ENCODE measurements at regions not wholly inside any gene's neighbourhood (a gene's known extent, or its start where the extent isn't known, plus 50 kb on each side); places are given as distances from the start of the nearest gene placed in this dataset.

- no peak overlapping the region for H3K4me3 ChIP-seq (ENCODE audit: low read depth, low read length)
Measured at GRCh38 chr5:159420940-159421339, 90.7 kb upstream of the IL12B start.

- no peak overlapping the region for H3K4me3 ChIP-seq (ENCODE audit: low read depth, low read length)
Measured at GRCh38 chr5:159422361-159422760, 92.1 kb upstream of the IL12B start.

- H3K4me3 ChIP-seq (ENCODE audit: low read depth, low read length): no peak overlapping the region
Measured at GRCh38 chr5:159422910-159423309, 92.6 kb upstream of the IL12B start.

GRCh38 chr5:159424123-159424522, 93.8 kb upstream of the IL12B start:
- H3K4me3 ChIP-seq (ENCODE audit: low read depth, low read length): no peak overlapping the region

- no peak overlapping the region for H3K4me3 ChIP-seq (ENCODE audit: low read depth, low read length)
Measured at GRCh38 chr5:159426694-159427093, 96.4 kb upstream of the IL12B start.

GRCh38 chr5:159427180-159428012, 97.1 kb upstream of the IL12B start:
- H3K4me3 ChIP-seq (ENCODE audit: low read depth, low read length): no peak overlapping the region

GRCh38 chr5:159430361-159431012, 100.2 kb upstream of the IL12B start:
- H3K4me3 ChIP-seq (ENCODE audit: low read depth, low read length): no peak overlapping the region

- no peak overlapping the region for H3K4me3 ChIP-seq (ENCODE audit: low read depth, low read length)
Measured at GRCh38 chr5:159435855-159436254, 105.6 kb upstream of the IL12B start.

- no peak overlapping the region for H3K4me3 ChIP-seq (ENCODE audit: low read depth, low read length)
Measured at GRCh38 chr5:159438092-159438491, 107.8 kb upstream of the IL12B start.

GRCh38 chr5:159439002-159439401, 108.7 kb upstream of the IL12B start:
- no peak overlapping the region for H3K4me3 ChIP-seq (ENCODE audit: low read depth, low read length)

GRCh38 chr5:159440235-159440634, 109.9 kb upstream of the IL12B start:
- no peak overlapping the region for H3K4me3 ChIP-seq (ENCODE audit: low read depth, low read length)

GRCh38 chr5:159440968-159441367, 110.7 kb upstream of the IL12B start:
- H3K4me3 ChIP-seq (ENCODE audit: low read depth, low read length): no peak overlapping the region

GRCh38 chr5:159441441-159441840, 111.2 kb upstream of the IL12B start:
- H3K4me3 ChIP-seq (ENCODE audit: low read depth, low read length): no peak overlapping the region

- no peak overlapping the region for H3K4me3 ChIP-seq (ENCODE audit: low read depth, low read length)
Measured at GRCh38 chr5:159442206-159442850, 112.0 kb upstream of the IL12B start.

- H3K4me3 ChIP-seq (ENCODE audit: low read depth, low read length): no peak overlapping the region
Measured at GRCh38 chr5:159444441-159445082, 114.3 kb upstream of the IL12B start.

GRCh38 chr5:159447116-159447515, 116.8 kb upstream of the IL12B start:
- no peak overlapping the region for H3K4me3 ChIP-seq (ENCODE audit: low read depth, low read length)

GRCh38 chr5:159448841-159449407, 118.6 kb upstream of the IL12B start:
- no peak overlapping the region for H3K4me3 ChIP-seq (ENCODE audit: low read depth, low read length)

GRCh38 chr5:159449925-159450324, 119.6 kb upstream of the IL12B start:
- H3K4me3 ChIP-seq (ENCODE audit: low read depth, low read length): no peak overlapping the region

GRCh38 chr5:159450417-159450816, 120.1 kb upstream of the IL12B start:
- no peak overlapping the region for H3K4me3 ChIP-seq (ENCODE audit: low read depth, low read length)

GRCh38 chr5:159451197-159452052, 121.1 kb upstream of the IL12B start:
- no peak overlapping the region for H3K4me3 ChIP-seq (ENCODE audit: low read depth, low read length)
